GM20000 (cell line): ENCODE measurements at regions not wholly inside any gene's neighbourhood (a gene's known extent, or its start where the extent isn't known, plus 50 kb on each side); places are given as distances from the start of the nearest gene placed in this dataset.
"Not testable (repeated sequence)": the region's sequence is repeated elsewhere in the genome, so short reads cannot be mapped to it uniquely, and the experiment has no call there.

ENCODE experiments used
- DNase-seq: peaks from one replicate; pipeline ENCODE4 v3.0.0; 2012; ENCODE audit warnings: low spot score
- TF ChIP-seq, protein P1 (sequence below): IDR thresholded peaks from 2 replicates; pipeline ENCODE4 v1.5.1; 2012; ENCODE audit warnings: mild to moderate bottlenecking, control low read depth; ENCODE audit errors: extremely low read depth, missing control alignments

DNA sequence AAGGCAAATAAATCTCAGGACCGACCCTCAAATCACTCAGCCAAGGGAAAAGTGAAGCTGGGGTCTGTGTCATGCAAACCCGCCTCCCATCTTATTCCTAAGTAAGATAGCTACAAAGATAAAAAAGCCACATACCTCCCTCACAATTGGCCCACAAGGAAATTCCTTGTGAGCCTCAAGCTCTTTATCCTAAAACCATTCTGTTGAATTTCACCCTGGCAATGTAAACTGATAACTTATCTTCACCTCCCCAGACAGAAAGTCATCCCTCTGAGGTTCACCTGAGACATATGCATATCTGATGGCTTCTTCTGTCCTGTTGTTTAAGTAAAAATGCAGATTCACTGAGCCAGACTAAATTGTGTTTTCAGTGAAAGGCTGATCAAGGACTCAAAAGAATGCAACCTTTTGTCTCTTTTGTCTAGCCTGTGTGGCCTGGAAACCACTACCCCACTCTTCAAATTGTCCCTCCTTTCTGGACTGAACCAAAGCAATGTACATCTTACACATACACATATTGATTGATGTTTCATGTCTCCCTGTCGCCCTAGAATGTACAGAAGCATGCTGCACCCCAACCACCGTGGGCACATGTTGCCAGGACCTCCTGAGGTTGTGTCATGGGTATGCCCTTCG is 91.3 kb downstream of the MFAP3L start:
- TF ChIP-seq, protein P1, sequence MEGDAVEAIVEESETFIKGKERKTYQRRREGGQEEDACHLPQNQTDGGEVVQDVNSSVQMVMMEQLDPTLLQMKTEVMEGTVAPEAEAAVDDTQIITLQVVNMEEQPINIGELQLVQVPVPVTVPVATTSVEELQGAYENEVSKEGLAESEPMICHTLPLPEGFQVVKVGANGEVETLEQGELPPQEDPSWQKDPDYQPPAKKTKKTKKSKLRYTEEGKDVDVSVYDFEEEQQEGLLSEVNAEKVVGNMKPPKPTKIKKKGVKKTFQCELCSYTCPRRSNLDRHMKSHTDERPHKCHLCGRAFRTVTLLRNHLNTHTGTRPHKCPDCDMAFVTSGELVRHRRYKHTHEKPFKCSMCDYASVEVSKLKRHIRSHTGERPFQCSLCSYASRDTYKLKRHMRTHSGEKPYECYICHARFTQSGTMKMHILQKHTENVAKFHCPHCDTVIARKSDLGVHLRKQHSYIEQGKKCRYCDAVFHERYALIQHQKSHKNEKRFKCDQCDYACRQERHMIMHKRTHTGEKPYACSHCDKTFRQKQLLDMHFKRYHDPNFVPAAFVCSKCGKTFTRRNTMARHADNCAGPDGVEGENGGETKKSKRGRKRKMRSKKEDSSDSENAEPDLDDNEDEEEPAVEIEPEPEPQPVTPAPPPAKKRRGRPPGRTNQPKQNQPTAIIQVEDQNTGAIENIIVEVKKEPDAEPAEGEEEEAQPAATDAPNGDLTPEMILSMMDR = no peak
- DNase-seq = no peak

DNA sequence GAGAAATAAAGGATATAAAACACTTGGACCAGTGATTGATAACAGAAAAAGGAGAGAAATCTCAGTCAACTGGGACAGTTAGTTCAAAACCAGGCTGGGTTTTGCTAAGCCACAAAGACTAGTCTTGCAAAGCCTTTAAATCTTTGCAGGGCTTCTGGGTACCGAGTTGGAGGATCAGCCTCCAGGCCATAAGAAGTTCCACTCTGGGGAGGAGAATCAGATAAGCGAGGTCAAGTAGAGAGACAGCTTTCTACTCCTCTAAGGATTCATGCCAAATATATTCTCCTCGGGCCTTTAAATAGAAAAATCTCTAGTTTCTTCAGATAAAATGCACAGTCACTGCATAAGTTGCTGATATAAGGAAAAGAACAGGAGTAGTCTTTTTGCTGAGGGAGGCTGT is 92.7 kb downstream of the MFAP3L start:
- DNase-seq = no peak
- TF ChIP-seq, protein P1 = no peak

DNA sequence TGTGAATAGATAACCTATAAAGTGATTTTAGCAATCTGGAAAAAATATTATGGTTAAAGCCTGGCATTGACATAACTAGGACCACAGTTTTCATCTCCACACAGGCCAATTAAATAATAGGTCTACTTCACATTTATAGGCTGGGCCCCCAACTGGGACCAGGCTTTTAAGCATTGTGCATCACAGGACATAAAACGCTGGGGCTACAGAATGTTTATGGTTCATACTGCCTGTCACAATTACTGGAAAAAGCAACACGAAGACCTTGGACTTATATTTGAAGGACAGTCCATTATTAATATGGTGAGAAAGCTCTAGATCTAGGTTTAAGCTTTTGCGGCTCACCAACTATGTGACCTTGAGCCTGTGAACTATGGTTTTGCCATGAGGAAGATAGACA is 94.2 kb downstream of the MFAP3L start:
- no peak for DNase-seq
- TF ChIP-seq, protein P1 = no peak

DNA sequence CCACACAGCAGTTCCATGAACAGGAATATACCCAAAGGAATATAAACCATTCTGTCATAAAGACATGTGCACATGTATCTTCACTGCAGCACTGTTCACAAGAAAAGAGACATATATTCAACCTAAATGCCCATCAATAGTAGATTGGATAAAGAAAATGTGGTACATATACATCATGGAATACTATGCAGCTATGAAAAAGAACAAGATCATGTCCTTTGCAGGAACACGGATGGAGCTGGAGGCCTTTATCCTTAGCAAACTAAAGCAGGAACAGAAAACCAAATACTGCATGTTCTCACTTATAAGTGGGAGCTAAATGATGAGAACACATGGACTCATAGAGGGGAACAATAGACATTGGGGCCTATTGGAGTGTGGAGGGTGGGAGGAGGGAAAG is 95.4 kb downstream of the MFAP3L start:
- not testable (repeated sequence) for DNase-seq

DNA sequence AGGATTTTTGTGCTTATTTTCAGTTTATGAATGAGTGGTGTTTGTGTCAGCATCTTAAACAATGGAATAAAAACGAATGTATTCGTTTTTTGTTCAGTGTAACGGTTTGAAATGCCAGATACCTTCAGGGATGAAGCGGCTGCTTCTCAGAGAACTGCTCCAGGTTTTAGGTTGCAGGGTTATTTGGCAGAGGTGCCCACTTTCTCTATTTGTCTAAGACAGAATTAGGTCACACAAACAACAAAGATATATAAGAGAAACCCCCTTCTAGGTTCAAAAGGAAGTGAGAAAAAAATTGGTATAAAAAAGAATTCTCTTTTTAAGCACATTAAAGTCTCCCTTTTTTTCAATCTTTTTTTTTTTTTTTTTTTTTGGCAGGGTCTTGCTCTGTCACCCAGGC is 98.9 kb downstream of the MFAP3L start:
- DNase-seq = no peak
- TF ChIP-seq, protein P1 = no peak

DNA sequence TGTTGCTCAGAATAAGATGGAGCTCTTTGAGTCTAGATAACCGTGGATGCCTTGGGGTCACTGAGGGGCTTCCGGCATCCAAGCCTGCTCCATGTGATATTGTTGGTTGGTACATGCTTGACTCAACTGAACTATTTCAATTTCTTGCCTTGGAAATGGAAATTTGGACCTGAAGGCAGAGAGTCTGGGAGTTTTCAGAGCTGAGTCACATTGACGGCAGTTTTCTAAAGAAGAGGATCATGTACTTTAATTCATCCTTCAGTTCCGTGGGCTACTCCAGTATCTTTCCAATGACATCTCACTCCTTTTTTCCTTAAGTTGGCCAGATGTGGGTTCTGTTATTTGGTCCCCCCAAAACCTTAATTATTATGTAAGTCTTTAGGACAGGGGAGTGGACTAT is 100.5 kb downstream of the MFAP3L start:
- no peak for DNase-seq
- TF ChIP-seq, protein P1 = no peak

DNA sequence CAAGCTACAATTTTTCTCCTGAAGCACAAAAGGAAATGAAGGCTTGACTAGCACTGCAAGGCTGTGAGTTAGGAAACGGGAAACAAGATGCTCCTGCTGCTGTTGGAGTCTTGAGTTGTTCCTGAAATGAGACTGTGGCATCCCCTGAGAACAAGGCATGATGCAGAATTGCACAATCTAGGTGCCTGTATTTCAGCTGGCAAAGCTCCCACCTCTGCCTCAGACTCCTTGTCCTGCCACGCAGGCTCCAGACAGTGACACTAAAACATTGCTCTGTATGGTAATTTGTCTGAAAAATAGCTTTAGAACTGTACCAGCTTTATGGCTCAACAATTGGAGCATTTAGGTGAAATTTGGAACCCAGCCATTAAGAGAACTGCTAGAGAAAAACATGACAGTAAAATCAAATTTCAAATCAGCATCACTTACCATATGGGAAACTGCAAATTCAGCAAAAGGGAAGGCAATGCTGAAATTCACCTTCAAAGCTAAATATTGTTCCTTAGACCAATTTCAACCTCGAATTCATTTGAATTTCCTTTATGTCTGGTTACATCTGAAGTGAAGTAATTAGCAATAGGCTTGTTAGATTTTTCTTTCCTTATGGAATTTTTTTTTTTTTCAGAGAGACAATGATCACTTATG is 103.4 kb downstream of the MFAP3L start:
- TF ChIP-seq, protein P1 = no peak
- no peak for DNase-seq

DNA sequence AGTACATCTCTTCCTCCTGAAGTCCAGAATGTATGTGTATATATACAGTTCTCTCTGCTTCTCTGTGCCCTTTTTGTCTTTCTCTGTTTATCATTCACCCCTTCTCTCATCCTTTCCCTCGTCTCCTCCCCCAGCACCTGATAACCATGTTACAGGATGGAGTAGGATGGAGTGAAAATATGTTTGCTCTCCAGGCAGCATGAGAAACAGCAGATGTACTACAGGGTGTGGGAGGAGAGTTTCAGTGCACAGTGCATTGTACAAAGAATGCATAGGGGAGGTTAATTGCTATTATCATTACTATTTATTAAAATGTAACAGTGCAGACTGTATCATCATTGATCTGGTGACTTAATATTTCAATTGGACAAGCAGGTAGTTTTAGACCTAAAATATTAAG is 104.5 kb downstream of the MFAP3L start:
- TF ChIP-seq, protein P1 = no peak
- DNase-seq = no peak
